WERI-Rb-1 (cell line): ENCODE measurements at regions not wholly inside any gene's neighbourhood (a gene's known extent, or its start where the extent isn't known, plus 50 kb on each side); places are given as distances from the start of the nearest gene placed in this dataset.

ENCODE experiments used
- DNase-seq: peaks from one replicate; pipeline ENCODE4 v3.0.0-alpha.2; 2020
- H3K27ac ChIP-seq: fragments of 250-450 bp; sonication (Bioruptor Pico); 2 replicates; pipeline ENCODE4 v1.5.1; 2020; ENCODE audit warnings: mild to moderate bottlenecking, moderate library complexity
- H3K27me3 ChIP-seq: fragments of 250-450 bp; sonication (Bioruptor Pico); 2 replicates; pipeline ENCODE4 v1.5.1; 2021; ENCODE audit warnings: mild to moderate bottlenecking, low read depth, moderate library complexity; ENCODE audit not compliant: insufficient read depth, severe bottlenecking
- H3K36me3 ChIP-seq: fragments of 250-450 bp; sonication (Bioruptor Pico); 2 replicates; pipeline ENCODE4 v1.5.1; 2020; ENCODE audit warnings: mild to moderate bottlenecking, moderate library complexity
- H3K4me3 ChIP-seq: 2 replicates; pipeline ENCODE4 v1.5.1; 2011; ENCODE audit warnings: low read depth, mild to moderate bottlenecking, control low read depth, low read length
- H3K9me3 ChIP-seq: fragments of 250-450 bp; sonication (Bioruptor Pico); 2 replicates; pipeline ENCODE4 v1.5.1; 2021; ENCODE audit warnings: mild to moderate bottlenecking, moderate library complexity; ENCODE audit not compliant: severe bottlenecking
- TF ChIP-seq, protein P1 (sequence below): IDR thresholded peaks from 2 replicates; pipeline ENCODE4 v1.5.1; 2011; ENCODE audit warnings: low read depth, mild to moderate bottlenecking, control low read depth, inconsistent platforms, low read length

DNA sequence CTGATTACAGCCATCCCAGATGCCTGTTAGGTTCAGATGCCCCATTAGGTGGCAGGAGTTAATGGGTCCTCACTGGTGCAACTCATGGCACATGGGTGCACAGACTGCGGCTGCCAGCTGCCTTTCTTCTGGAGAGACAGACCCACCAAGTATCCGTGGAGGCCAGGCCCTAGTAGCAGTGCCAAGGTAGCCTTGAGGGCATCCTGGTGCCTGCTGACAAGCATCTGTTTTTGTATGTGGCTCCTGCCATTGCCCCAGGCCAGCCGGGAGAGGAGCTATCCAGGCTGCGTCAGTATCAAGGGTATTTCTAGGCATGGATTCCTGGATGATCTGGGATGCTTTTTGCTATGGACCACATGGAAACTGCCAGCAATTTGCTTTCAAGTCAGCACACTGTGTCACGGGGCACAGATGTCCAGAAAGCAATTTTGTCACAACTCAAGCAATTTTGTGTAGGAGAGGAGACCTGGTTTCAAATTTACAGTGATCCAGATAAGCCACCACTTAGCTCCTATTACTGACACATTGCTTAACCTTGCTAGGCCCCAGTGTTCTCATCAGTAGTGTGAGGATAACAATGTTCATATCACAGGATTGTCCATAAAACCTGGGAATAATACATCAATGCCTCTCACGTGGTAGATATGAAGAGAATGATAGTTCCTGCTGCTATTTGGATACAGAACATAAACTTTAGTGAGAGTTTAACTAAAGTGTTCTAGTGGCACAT lies 815.1 kb upstream of the RAB6C start:
- no peak for DNase-seq
- TF ChIP-seq, protein P1, sequence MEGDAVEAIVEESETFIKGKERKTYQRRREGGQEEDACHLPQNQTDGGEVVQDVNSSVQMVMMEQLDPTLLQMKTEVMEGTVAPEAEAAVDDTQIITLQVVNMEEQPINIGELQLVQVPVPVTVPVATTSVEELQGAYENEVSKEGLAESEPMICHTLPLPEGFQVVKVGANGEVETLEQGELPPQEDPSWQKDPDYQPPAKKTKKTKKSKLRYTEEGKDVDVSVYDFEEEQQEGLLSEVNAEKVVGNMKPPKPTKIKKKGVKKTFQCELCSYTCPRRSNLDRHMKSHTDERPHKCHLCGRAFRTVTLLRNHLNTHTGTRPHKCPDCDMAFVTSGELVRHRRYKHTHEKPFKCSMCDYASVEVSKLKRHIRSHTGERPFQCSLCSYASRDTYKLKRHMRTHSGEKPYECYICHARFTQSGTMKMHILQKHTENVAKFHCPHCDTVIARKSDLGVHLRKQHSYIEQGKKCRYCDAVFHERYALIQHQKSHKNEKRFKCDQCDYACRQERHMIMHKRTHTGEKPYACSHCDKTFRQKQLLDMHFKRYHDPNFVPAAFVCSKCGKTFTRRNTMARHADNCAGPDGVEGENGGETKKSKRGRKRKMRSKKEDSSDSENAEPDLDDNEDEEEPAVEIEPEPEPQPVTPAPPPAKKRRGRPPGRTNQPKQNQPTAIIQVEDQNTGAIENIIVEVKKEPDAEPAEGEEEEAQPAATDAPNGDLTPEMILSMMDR, result no peak
- H3K27me3 ChIP-seq, result no peaks in the 10 kb centered on the region
- no peaks in the 10 kb centered on the region for H3K9me3 ChIP-seq
- no peak overlapping the region for H3K27ac ChIP-seq
- H3K4me3 ChIP-seq, result no peak overlapping the region
- H3K36me3 ChIP-seq, result no peaks in the 10 kb centered on the region

DNA sequence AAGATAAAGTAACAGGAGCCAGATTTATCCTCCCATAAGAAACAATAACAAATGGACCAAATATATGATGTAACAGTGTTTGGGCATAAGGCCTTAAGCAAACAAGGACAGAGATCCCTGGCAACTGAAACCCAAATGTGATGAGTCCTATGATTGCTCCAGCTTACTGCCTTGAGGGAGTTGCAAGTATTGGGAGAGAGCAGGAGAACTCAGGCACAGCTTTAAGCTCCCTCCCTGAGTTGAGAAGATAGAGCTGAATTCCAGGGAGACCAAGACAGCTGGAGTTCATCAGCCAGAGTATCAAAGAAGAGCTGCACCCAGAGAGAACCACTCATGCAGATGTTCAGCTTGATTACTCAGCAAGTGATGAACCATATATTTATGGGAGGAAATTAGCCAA lies 814.5 kb upstream of the RAB6C start:
- Histone ChIP-seq H3K36me3 (no peaks in the 10 kb centered on the region), H3K4me3 (no peak overlapping the region), H3K9me3 (no peaks in the 10 kb centered on the region), H3K27me3 (no peaks in the 10 kb centered on the region), H3K27ac (no peak overlapping the region)
- no peak for DNase-seq
- TF ChIP-seq, protein P1, result no peak

DNA sequence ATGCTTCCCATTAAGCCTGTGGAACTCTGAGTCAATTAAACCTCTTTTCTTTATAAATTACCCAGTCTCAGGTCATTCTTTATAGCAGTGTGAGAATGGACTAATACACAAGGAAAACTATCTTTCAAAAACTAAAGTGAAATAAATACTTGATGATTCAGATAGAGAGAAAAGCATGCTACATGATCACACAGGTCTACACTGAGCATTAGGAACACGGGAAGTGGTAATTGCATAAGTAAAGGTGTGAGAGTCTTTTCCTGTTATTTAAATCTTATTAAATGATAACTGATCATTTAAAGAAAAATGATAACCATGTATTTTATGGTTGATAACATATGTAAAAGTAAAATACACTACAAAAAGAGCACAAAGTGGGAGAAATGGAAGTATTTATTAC lies 812.0 kb upstream of the RAB6C start:
- no peaks in the 10 kb centered on the region for H3K27me3 ChIP-seq
- H3K9me3 ChIP-seq, result no peaks in the 10 kb centered on the region
- no peak overlapping the region for H3K4me3 ChIP-seq
- H3K27ac ChIP-seq, result no peak overlapping the region
- no peaks in the 10 kb centered on the region for H3K36me3 ChIP-seq
- no peak for DNase-seq
- TF ChIP-seq, protein P1, result no peak

DNA sequence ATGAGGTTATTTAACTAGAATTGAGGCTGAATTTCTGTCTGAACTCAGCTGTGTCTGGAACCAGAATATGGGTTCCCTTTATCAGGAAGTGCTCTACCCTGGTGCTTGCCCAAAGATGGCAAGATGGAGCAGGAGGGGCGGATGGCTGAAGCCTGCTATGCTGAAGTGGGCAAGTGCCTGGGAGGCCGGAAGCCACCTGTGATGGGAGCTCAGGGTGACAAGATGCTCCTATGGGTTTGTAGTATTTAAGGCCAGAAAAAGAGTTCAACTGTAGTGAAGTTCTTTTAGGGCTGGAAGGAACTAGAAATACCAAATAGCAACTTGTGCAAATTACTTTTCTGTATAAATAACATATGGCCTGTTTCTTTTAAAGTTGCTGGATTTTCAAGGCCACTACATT lies 808.9 kb upstream of the RAB6C start:
- H3K27ac ChIP-seq, result no peak overlapping the region
- H3K9me3 ChIP-seq, result no peaks in the 10 kb centered on the region
- no peaks in the 10 kb centered on the region for H3K36me3 ChIP-seq
- H3K4me3 ChIP-seq, result no peak overlapping the region
- DNase-seq, result no peak
- no peaks in the 10 kb centered on the region for H3K27me3 ChIP-seq
- TF ChIP-seq, protein P1, result no peak

DNA sequence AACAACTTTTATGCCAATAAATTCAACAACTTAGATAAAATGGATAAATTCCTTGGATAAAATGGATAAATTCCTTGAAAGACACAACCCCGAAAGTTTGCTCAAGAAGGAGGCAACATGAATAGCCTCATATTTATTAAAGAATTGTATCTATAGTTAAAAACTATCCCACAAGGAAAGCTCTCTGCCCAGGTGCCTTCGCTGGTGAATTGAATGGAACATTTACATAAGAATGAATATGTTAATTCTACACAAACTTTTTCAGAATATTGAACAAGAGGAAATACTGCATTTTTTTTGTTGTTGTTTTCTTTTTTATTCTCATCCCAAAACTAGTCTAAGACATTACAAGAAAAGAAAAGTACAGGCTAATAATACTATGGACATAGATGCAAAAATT lies 805.3 kb upstream of the RAB6C start:
- no peak overlapping the region for H3K4me3 ChIP-seq
- H3K27ac ChIP-seq, result no peak overlapping the region
- TF ChIP-seq, protein P1, result no peak
- H3K9me3 ChIP-seq, result no peaks in the 10 kb centered on the region
- no peak for DNase-seq
- H3K36me3 ChIP-seq, result no peaks in the 10 kb centered on the region
- no peaks in the 10 kb centered on the region for H3K27me3 ChIP-seq

DNA sequence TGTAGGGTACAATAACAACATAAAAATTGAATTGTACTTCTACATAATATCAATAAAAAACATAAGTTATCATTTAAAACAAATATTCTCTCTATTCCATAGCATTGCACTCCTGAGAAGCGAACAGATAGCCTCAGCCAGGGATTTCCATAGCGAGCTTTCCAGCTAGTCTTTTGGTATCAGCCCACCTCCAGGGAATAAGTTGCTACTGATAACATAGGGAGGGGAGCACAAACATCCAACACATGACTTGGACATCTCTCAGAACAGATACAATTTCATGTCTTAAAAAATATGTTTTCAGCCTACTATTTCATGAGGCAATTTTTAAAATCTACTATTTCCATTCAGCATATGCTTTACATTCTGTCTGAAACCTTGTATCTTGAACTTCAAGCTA lies 804.4 kb upstream of the RAB6C start:
- DNase-seq, result no peak
- H3K27me3 ChIP-seq, result no peaks in the 10 kb centered on the region
- H3K36me3 ChIP-seq, result no peaks in the 10 kb centered on the region
- TF ChIP-seq, protein P1, result no peak
- no peak overlapping the region for H3K4me3 ChIP-seq
- H3K27ac ChIP-seq, result no peak overlapping the region
- H3K9me3 ChIP-seq, result no peaks in the 10 kb centered on the region
